HAP-1 (cell line): ENCODE measurements at regions not wholly inside any gene's neighbourhood (a gene's known extent, or its start where the extent isn't known, plus 50 kb on each side); places are given as distances from the start of the nearest gene placed in this dataset.
"Not testable (repeated sequence)": the region's sequence is repeated elsewhere in the genome, so short reads cannot be mapped to it uniquely, and the experiment has no call there.

Experiments
- DNase-seq, 2 experiments: peaks; one replicate each; pipeline ENCODE4 v3.0.0-alpha.2; 2016 to 2020; ENCODE audit warnings: low spot score in 2 of 2
- H3K27me3 ChIP-seq: fragments of 250-450 bp; sonication (Bioruptor Pico); 2 replicates; pipeline ENCODE4 v1.5.1; 2020; ENCODE audit warnings: low read depth, mild to moderate bottlenecking, moderate library complexity
- H3K36me3 ChIP-seq: fragments of 250-450 bp; sonication (Bioruptor Pico); replicated peaks from 2 replicates; pipeline ENCODE4 v1.5.1; 2020; ENCODE audit warnings: mild to moderate bottlenecking
- H3K4me1 ChIP-seq: fragments of 250-450 bp; sonication (Bioruptor Pico); 2 replicates; pipeline ENCODE4 v1.5.1; 2020; ENCODE audit warnings: mild to moderate bottlenecking
- H3K4me3 ChIP-seq: fragments of 250-450 bp; sonication (Bioruptor Pico); 2 replicates; pipeline ENCODE4 v1.5.1; 2020; ENCODE audit warnings: mild to moderate bottlenecking, moderate library complexity
- H3K9me3 ChIP-seq: fragments of 250-450 bp; sonication (Bioruptor Pico); 2 replicates; pipeline ENCODE4 v1.5.1; 2020; ENCODE audit warnings: mild to moderate bottlenecking, moderate library complexity
- in situ Hi-C: fragments of 300-500 bp; cut with MboI; formaldehyde crosslinking; loops from 3 replicates; pipeline ENCODE4 v1.14.3; 2020; ENCODE audit warnings: low sequenced_read_pairs, inconsistent platforms, mixed read lengths

DNA sequence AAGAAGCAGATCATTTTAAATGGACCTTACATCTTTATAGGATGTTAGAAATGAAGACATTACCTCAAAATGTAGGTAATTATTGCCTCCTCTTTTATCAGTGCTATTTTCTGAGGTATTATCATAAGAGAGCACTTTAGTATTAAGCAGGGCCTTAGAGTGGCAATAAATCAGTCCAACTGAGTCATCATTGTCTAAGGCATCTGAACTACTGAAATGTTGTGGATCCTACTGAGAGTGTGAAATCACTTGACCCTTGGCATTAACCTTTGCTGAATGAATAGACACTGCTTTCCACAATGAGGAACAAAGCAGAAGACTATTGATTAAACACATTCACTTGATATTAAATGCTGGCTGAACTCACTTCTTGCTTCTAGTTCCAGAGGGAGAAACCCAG, 224.6 kb upstream of the ARRDC3 start:
- Histone ChIP-seq H3K9me3 (no peaks in the 10 kb centered on the region), H3K4me3 (no peak overlapping the region), H3K27me3 (no peaks in the 10 kb centered on the region), H3K36me3 (no peaks in the 10 kb centered on the region), H3K4me1 (no peaks in the 10 kb centered on the region)
- in situ Hi-C loops: no loop called here
- no peak for DNase-seq

DNA sequence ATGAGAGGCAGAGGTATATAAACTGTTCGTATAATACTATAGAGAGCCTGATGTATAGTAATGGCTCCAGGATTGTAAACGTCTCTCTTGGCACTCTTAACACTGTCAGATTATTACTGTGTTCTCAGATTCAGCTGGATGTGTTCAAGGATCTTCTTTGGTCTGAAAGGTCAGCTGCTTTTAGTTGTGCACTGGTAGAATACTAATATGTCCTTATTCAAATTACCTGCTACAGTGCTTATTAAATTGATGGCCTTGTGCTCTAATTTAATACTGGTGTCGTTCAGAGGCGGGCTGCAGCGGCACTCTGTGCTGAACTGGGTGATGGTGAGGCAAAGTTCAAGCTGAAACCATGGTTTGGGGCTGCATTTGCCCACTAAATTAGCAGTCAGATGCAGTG, 216.7 kb upstream of the ARRDC3 start:
- no peaks in the 10 kb centered on the region for H3K9me3 ChIP-seq
- H3K36me3 ChIP-seq: no peaks in the 10 kb centered on the region
- no peak for DNase-seq
- no peaks in the 10 kb centered on the region for H3K27me3 ChIP-seq
- no peaks in the 10 kb centered on the region; the same call in 1 of the 2 replicates for H3K4me1 ChIP-seq
- in situ Hi-C loops: no loop called here
- no peak overlapping the region for H3K4me3 ChIP-seq

DNA sequence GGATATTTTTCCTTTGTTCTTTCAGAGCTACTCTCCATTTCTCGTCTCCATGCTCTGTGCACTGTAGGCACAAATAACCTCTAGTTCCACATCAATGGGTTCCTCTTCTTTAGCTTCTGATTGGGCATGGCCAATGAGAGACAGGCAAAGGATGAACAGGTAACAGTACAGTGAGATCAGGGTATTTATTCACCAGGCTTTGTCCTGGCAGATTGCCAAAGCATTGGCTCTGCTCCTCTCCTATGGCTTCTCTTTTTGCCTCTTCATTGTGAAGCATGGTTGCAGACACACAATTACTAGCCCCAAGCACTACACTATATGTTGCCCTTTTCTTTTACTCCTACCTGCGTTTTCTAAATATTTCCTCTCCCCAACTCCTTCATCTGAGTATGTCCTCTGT, 215.1 kb upstream of the ARRDC3 start:
- Histone ChIP-seq H3K9me3 (no peaks in the 10 kb centered on the region), H3K36me3 (no peaks in the 10 kb centered on the region), H3K4me1 (no peaks in the 10 kb centered on the region; the same call in 1 of the 2 replicates), H3K27me3 (no peaks in the 10 kb centered on the region), H3K4me3 (no peak overlapping the region)
- DNase-seq: no peak
- in situ Hi-C loops: no loop called here

DNA sequence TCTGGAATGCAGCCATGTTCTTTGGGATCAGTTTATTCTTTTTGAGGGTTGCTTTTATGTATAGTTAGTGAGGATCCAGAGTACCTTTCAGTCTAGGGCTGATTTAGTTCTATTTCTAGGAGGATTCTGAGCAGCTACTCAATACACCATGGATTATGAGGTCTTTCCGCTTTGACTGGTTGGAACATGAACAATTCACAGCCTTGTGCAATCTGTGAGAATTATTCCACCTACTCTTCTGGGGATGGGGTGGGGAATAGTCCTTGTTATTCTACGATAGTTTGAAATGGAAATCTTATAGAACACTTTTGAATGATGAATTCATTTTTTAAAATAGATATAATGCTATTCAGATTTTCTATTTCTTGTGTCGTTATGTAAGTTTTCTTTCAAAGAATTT, 212.3 kb upstream of the ARRDC3 start:
- Histone ChIP-seq H3K36me3 (no peaks in the 10 kb centered on the region), H3K4me3 (no peak overlapping the region), H3K4me1 (no peaks in the 10 kb centered on the region; the same call in 1 of the 2 replicates), H3K27me3 (no peaks in the 10 kb centered on the region), H3K9me3 (peaks cover 5% of the 10 kb centered on the region; the same call in 1 of the 2 replicates)
- no peak for DNase-seq
- in situ Hi-C loops: no loop called here

DNA sequence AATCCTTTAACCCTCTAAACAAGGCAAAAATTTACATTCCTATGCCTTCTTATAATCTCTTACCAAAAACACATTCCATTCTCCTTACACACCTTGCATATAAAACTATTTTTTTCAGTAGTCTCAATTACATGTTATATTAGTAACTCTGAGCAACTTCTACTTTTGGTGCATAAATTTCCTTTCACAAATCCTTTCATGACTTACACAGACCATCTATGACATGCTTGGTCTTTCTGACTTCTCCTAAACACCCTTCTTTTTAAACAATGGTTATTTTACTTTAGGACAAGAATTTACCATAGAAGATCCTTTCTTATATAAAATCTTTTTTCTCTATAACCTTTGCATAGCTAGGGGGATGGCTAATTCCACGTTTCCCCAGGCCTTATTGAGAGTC, 208.0 kb upstream of the ARRDC3 start:
- no peak for DNase-seq
- Histone ChIP-seq H3K9me3 (peaks cover 5% of the 10 kb centered on the region; the same call in 1 of the 2 replicates), H3K36me3 (no peaks in the 10 kb centered on the region), H3K4me1 (no peaks in the 10 kb centered on the region), H3K4me3 (no peak overlapping the region), H3K27me3 (no peaks in the 10 kb centered on the region)
- in situ Hi-C loops: no loop called here

DNA sequence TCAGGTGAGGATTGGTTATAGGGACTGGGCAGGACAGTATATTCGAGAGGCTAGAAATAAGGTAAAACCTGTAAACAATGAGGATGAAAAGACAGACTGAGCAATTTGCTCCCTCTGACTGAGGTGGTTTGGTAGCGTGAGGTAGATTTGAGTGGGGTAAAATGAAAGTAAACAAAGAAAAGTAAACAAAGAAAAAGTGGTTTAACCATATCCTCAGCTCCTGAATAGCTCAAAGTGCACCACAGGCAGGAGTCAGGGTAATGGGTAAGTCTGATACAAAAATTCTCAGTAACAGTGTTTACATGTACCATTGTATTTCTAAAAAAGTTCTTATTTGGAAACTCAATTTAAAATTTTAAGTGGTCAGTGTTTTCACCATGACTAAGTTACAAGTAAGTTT, 203.1 kb upstream of the ARRDC3 start:
- Histone ChIP-seq H3K4me3 (no peak overlapping the region), H3K36me3 (no peaks in the 10 kb centered on the region), H3K4me1 (no peaks in the 10 kb centered on the region), H3K27me3 (no peaks in the 10 kb centered on the region), H3K9me3 (peaks cover 4% of the 10 kb centered on the region; the same call in 1 of the 2 replicates)
- in situ Hi-C loops: no loop called here
- no peak for DNase-seq

DNA sequence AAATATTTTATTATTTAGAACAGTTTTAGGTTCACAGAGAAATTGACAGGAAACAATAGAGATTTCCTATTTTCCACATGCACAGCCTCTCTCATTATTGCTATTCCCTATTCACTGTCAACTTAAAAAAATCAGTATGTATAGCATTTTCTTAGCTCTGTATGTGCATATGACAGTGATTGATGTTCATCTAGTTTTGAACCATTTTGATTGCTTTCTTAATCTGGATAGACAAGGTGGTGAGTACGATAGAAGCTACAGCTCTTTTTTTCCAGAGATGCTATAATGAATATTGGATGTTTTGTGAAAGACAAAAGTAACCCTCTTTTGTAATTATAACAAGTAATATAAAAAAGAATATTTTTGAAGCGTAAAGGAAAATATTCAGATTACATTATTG, 201.2 kb upstream of the ARRDC3 start:
- no peaks in the 10 kb centered on the region for H3K4me1 ChIP-seq
- H3K36me3 ChIP-seq: no peaks in the 10 kb centered on the region
- no peak for DNase-seq
- no peaks in the 10 kb centered on the region for H3K9me3 ChIP-seq
- in situ Hi-C loops: no loop called here
- no peaks in the 10 kb centered on the region for H3K27me3 ChIP-seq
- no peak overlapping the region for H3K4me3 ChIP-seq

DNA sequence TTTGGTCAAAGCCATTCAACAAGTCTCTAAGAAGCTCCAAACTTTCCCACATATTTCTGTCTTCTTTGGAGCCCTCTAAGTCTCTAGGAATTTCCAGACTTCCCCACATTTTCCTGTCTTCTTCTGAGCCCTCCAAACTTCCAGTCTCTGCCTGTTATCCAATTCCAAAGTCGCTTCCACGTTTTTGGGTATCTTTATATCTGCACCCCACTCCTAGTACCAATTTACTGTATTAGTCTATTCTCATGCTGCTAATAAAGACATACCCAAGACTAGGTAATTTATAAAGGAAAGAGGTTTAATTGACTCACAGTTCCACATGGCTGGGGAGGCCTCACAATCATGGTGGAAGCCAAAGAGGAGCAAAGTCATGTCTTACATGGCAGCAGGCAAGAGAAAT, 182.9 kb upstream of the ARRDC3 start:
- DNase-seq, in situ Hi-C loops, H3K36me3 ChIP-seq, H3K27me3 ChIP-seq, H3K9me3 ChIP-seq, H3K4me3 ChIP-seq, H3K4me1 ChIP-seq: not testable (repeated sequence)

DNA sequence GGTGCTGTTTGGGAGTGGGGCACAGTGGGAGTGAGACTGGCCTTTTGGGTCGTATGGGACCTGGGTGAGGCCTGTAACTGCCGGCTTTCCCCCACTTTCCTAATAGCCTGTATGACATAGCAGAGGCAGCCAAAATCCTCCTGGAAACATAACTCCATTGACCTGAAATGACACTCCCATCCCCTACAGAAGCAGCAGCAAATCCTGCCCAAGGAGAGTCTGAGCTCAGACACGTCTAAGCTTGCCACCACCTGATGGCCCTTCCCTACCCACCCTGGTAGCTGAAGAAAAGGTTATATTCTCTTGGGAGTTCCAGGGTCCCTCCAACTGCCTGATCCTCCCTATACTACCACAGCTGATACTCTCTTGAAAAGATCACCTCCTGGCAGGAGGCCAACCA, 179.8 kb upstream of the ARRDC3 start:
- Histone ChIP-seq H3K27me3 (no peaks in the 10 kb centered on the region), H3K4me1 (no peaks in the 10 kb centered on the region), H3K36me3 (no peaks in the 10 kb centered on the region), H3K4me3 (no peak overlapping the region), H3K9me3 (no peaks in the 10 kb centered on the region)
- no peak for DNase-seq
- in situ Hi-C loops: no loop called here

DNA sequence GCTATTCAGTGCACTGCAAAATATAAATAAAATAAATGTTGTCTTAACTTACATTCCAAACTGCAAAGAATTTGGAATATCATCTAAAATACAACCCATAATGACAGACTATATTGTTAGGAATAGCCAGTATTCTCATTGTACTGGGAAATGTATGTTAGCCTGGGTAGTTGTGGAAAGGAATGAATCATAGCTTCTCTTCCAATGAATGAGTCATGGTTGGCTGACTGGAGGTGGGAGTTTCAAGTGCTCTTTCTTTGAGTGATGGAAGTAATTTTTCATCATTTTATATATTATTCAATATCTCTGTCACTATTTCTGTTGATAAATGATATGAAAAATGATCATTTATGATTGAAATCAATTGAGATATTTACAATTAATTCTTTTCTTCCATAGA, 158.6 kb upstream of the ARRDC3 start:
- no peak for DNase-seq
- Histone ChIP-seq H3K4me1 (peaks cover 5% of the 10 kb centered on the region), H3K27me3 (no peaks in the 10 kb centered on the region; the same call in 1 of the 2 replicates), H3K9me3 (no peaks in the 10 kb centered on the region), H3K36me3 (no peaks in the 10 kb centered on the region), H3K4me3 (no peak overlapping the region)
- in situ Hi-C loops: no loop called here

DNA sequence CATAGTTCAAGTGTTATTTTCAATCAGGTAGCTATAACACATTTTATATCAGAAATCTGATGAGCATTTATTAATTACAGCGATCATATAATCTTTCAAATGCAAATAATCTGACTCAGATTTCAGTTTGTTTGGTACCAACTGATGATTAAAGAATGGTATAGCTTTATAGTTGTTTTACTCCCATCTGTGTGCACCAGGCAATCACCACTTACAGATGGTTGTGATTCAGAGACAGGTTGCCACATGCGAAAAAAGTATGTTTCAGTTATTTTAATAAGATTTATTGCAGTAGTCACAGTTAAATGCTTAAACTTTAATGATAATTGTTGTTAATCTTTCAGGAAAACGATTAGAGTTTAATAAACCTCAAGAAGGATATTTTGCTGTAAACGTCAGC, 155.1 kb upstream of the ARRDC3 start:
- Histone ChIP-seq H3K9me3 (no peaks in the 10 kb centered on the region), H3K4me1 (peaks cover 5% of the 10 kb centered on the region), H3K27me3 (no peaks in the 10 kb centered on the region; the same call in 1 of the 2 replicates), H3K4me3 (no peak overlapping the region), H3K36me3 (no peaks in the 10 kb centered on the region)
- in situ Hi-C loops: no loop called here
- DNase-seq: no peak

DNA sequence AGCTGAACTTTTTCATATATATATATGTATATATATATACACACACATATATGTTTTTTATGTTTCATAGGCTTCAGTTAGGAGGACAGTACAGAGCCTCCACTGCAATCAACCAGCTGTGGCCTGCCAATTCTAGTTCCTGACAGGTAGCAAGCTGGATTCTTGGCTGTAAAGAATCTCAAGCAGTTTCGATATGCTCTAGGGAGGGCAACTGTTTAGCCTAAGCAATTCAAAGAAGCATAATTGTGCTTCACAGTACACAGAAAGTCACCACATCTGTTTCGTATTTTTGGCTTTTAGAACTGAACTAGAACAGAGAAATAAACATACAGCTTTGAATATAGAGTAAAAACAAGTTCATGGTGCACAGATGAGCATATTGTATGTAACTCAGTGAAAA, 152.4 kb upstream of the ARRDC3 start:
- Histone ChIP-seq H3K27me3 (no peaks in the 10 kb centered on the region; the same call in 1 of the 2 replicates), H3K9me3 (no peaks in the 10 kb centered on the region), H3K4me3 (no peak overlapping the region), H3K4me1 (peaks cover 7% of the 10 kb centered on the region), H3K36me3 (no peaks in the 10 kb centered on the region)
- DNase-seq: no peak
- in situ Hi-C loops: no loop called here

DNA sequence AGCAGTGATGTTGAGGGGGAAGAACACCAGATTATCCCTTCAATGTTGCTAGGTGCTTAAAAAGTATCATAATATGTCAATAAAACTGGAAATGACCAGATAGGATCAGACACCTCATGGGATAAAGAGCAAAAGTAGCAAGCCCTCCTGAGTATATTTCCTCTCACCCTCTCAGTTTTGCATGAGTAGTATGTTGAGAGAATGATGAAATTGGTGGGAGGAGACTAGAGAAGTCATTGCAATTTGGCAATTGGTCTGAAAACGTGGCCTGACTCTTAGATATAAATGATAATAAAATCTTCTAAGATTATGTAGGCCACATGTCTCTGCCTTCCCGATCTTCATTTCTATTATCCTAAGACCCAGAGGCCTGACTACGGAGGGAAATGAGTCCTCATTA, 151.2 kb upstream of the ARRDC3 start:
- Histone ChIP-seq H3K9me3 (no peaks in the 10 kb centered on the region), H3K27me3 (no peaks in the 10 kb centered on the region; the same call in 1 of the 2 replicates), H3K4me3 (no peak overlapping the region), H3K36me3 (no peaks in the 10 kb centered on the region), H3K4me1 (peaks cover 7% of the 10 kb centered on the region)
- no peak for DNase-seq
- in situ Hi-C loops: no loop called here

DNA sequence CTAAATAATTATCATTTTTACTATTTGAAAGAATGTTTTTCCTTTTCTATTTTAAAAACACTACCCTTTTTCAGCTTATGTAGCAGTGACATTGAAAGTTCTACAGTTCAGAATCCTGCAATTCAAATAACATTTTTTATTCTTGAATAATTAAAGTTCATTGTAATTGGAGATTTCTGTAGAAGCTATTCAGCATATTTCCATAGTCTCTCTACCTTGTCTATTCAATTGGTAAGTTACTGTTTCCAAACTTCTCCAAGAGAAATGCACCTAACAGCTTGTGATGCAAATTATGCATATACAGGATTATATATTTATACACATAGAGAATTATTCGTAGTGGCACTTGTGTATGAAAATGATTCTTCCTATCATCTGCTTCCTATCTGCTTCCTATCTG, 149.7 kb upstream of the ARRDC3 start:
- Histone ChIP-seq H3K27me3 (no peaks in the 10 kb centered on the region; the same call in 1 of the 2 replicates), H3K4me3 (no peak overlapping the region), H3K4me1 (peaks cover 2% of the 10 kb centered on the region; the same call in 1 of the 2 replicates), H3K9me3 (no peaks in the 10 kb centered on the region), H3K36me3 (no peaks in the 10 kb centered on the region)
- peak in 1 of 2 experiments; percentile 3 for DNase-seq
- in situ Hi-C loops: no loop called here

DNA sequence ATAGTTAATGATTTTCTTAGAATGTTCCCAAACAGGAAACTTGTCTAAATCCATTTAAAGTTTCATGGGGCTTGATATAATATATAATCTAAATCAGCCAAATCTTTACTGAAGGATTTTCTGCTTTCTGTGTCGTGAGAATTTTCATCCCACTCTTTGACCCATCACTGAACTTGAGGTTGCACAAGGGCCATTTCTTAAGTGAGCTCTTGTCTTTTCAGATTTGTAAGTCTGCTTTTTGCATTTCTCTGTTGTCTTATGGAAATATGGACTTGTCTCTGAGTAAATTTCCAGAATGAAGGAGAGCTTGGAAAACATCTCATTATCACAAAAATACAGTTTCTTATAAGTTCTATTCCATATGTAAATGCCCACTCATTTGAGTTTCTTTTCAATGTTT, 149.2 kb upstream of the ARRDC3 start:
- H3K36me3 ChIP-seq: no peaks in the 10 kb centered on the region
- peaks cover 2% of the 10 kb centered on the region; the same call in 1 of the 2 replicates for H3K4me1 ChIP-seq
- DNase-seq: no peak
- H3K9me3 ChIP-seq: no peaks in the 10 kb centered on the region
- in situ Hi-C loops: no loop called here
- H3K4me3 ChIP-seq: no peak overlapping the region
- H3K27me3 ChIP-seq: no peaks in the 10 kb centered on the region; the same call in 1 of the 2 replicates
